ENCODE measurements at regions not wholly inside any gene's neighbourhood (a gene's known extent, or its start where the extent isn't known, plus 50 kb on each side); places are given as distances from the start of the nearest gene placed in this dataset.
"Not testable (repeated sequence)": the region's sequence is repeated elsewhere in the genome, so short reads cannot be mapped to it uniquely, and the experiment has no call there.

DNA sequence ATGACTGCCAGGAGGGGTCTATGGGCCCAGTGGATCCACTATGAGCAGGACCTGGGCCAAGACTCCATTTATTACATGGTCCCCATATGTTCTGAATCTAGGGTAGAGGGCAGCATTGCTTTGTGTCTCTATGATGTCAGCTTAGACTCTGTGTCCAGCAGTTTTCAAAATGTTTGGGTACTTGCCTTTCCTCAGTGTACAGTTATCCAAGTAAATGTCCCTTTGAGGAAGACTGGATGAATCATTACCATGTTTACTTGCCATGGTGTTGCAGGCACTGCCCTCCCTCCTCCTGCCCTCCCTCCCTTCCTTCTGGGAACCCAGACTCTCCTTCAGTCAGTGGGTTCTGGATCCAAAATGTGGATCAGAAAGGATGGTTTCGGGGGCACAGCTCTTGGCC is 108.6 kb downstream of the NRN1 start:
- DNase-seq (ENCODE audit: low read depth), result no peak

DNA sequence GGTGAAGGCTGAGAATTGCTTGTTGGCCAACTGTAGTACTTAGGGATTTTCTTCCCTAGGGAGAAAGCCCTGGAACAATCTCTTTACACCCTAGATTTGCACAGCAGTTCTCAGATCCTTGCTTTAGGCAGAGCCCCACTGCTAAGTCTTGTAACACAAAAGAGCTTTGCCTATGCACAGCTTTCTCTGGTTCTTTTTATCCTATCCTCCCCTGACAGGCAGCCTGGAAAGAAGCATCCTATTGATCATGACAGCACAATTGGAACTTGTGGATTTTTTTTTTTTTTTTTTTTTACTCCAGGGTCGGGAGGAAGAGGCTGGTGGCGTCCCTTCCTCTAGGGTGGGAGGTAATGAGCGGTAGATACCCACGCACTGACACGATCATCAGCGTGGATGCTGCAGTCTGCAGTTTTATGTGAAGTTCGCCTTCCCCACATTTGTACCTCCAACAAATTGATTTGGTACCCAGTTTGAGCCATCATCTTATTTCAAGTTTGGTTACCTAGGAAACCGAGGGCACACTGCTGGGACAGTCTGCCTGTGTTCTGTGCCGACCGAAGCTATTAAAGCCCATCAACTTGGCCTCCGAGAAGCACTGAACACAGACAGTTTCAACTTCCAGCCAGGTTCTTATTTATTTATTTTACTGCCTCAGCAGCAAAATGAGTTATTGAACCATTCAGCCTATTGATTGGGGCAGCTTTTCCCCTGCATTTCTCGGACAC is 110.1 kb downstream of the NRN1 start:
- no peak for DNase-seq (ENCODE audit: low read depth)

DNA sequence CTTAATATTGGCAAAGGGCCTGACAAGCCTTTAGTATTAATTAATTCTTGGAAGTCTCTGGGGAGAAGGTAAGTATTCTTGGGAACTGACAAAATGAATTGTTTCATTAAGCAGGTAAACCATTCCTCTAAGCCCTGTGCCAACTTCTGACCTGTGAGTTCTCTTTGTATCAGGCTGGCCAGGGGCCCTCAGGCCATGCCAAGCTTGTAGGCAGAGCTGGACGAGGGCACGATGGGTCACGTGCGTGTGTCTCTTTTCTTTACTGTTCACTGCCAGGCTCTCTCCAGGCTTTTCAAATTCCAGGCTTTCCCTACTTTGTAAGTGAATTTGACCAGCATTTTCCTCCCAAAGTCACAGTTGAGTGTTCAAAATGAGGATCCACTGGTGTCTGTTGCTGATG is 112.4 kb downstream of the NRN1 start:
- DNase-seq (ENCODE audit: low read depth), result no peak

DNA sequence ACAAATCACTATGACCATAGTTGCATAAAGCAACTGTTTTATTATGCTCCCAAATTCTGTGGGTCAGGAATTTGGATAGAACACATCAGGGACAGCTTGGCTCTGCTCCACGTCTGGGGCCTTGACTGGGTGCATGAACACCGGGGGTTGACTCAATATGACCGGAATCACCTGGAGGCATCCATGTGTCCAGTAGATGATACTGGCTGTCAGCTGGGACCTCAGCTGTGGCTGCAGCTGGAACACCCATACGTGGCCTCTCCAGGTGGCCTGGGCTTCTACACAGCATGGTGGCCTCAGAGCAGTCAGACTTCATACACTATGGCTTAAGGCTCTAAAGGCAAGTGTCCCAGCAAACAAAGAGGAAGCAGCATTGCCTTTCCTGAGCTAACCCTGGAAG is 113.4 kb downstream of the NRN1 start:
- no peak for DNase-seq (ENCODE audit: low read depth)

DNA sequence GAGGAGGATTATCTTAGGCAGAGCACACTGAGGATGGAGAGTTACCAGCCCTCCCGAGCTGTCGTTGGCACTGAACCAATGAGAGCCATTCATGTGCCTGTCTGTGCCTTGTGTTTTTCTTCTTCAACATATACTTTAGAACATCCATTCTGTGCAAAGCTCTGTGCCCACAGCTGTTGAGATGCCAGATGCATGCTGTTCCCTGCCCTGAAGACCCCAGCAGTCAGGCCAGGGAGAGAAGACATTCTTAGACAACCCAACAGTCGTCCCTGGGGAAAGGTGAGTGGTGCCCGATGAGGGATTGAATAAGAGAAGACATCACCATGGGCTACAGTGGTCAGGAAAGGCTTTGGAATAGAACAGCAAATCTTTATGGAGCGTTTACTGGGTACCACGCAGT is 114.1 kb downstream of the NRN1 start:
- no peak for DNase-seq (ENCODE audit: low read depth)

DNA sequence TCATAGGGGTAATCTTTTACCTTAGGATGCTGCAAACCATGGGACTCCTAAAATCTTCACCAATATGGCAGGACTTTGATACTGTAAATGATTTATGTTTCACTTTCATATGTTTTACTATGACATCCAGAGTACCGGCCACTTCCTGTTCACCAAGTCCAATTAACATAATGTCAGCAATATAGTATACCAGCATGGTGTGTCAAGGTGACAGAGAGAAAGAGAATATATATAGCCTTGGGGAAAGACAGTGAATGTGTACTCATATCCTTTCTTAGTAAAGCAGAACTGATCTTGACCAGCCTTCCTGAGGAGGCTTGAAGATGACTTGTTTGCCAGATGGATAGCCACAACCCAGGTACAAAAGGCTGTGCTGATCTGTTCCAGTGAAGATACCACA is 127.9 kb downstream of the NRN1 start:
- DNase-seq (ENCODE audit: low read depth), result no peak

DNA sequence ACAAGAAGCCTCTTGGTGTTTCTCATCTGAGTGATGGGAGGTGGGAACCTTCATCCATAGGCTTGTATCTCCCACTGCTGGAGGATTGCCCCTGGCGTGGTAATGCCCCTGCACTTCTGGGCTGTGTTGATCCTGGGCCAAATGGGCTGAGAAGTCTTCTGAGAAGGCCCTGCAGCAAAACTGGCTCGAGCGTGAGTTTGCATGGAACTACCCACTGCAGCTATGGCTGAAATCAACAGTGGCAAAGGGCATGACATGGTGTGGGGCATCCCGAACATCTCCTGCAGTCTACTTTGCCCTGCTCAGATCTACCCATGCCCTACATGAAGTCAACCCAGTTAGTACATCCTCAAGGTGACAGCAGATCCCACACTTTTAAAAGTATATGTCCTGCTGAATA is 130.6 kb downstream of the NRN1 start:
- no peak for DNase-seq (ENCODE audit: low read depth)

DNA sequence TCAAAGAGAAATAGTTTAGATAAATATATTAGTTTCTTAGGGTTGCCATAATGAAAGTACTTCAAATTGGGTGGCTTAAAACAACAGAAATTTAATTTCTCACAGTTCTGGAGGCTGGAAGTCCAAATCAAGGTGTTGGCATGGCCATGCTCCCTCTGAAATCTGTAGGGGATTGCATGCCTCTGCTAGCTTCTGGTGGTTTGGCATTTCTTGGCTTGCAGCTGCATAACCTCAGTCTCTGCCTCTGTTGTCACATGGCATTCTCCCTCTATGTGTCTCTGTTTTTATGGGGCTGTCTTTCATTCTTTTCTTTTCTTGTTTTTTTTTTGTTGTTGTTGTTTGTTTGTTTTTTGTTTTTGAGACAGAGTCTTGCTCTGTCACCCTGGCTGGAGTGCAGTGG is 132.7 kb downstream of the NRN1 start:
- DNase-seq (ENCODE audit: low read depth), result not testable (repeated sequence)

DNA sequence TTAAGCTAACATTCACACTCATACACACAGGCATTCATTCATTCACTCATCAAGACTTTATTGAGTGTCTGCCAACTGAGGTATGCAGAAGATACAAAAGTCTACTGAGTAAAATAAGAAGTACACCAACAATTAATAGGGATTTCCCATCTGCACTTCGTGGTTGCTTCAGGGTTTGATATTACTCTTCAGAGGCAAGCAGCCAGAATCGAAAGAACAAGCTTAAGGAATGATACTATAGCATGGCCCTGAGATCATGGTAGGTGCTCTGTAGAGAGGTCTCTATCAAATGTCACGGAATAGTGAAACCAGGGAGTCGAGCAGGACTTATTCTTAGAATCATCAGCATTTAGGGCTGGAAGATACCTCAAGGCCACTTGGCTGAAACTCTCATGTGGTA is 135.4 kb downstream of the NRN1 start:
- no peak for DNase-seq (ENCODE audit: low read depth)

DNA sequence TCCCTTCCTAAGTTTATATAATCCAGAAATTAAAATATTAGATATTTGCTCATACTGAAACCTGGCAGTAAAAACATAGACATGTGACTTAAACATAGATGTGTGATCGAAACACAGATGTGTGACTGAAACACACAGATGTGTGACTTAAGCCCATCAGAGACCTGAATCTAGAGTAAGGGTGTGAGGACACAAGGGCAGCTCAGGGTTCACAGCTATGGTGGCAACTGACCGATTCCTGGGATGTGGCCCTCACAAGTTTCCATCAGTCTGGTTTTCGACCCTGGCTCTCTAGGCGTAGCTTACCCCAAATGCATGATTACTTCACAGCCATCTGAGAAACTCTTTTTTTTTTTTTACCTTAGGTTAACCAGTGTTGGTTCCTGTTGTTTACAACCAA is 137.0 kb downstream of the NRN1 start:
- DNase-seq (ENCODE audit: low read depth), result no peak

DNA sequence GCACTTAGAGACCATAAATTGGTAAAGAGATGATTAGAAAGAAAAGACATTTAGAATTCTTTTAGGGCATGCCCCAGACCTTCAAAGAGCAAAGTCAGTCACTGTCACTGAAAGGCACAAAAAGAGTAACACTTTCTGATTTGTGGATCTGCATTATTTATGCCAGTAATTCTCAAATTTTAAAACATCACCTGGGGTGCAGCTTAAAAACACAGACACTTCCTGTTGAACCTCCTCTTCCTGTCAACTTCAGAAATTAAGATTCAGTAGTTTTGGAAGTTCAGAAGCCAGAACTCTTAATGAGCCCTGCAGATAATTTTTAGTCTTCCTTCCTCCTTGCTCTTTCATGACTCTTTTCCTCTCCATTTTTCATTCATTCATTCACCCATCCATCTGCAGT is 137.5 kb downstream of the NRN1 start:
- no peak for DNase-seq (ENCODE audit: low read depth)

DNA sequence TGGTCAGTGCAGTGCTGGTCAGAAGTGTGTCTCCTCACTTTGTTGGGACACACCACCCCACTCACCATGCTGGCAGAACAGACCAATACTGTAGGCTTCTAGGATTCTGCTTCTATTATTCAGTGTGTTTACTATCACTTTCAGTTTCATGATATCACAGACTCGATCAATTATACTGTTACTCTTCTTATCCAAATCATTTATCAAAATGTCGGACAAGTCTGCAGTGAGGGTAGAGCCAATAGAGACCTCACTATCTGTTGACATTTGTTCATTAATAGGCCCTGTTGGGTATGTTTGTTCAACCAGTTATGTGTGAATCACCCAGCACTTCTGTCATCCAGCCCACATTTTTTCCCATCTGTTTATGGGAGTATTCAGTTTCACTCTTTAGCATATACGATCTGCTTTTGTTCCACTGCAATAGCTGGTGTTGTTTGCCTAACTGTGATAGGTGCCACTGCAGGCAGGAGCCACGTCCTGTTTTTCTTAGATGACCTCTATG is 140.1 kb downstream of the NRN1 start:
- no peak for DNase-seq (ENCODE audit: low read depth)

DNA sequence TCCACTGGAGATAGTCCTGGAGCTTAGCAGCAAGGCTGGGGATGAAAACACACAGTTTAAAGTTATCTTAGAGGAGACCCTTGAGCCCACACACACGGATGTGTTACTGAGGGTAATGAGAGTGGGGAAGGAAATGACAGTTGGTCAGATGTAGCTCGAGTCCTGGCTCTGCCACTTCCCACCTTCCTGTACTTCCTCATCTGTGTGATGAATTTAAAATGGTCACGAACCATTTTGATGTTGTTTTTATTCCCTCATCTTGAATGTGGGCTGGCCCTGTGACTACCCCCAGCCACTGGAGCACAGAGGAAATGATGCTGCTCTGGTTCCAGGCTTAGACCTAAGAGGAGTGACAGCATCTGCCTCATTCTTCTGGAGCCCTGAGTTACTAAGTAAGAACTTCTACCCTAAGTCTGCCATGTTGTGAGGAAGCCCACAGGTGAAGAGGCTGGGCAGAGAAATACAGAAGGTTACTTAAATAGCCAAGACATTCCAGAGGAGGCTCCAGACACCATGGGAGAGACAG is 141.2 kb downstream of the NRN1 start:
- no peak for DNase-seq (ENCODE audit: low read depth)

DNA sequence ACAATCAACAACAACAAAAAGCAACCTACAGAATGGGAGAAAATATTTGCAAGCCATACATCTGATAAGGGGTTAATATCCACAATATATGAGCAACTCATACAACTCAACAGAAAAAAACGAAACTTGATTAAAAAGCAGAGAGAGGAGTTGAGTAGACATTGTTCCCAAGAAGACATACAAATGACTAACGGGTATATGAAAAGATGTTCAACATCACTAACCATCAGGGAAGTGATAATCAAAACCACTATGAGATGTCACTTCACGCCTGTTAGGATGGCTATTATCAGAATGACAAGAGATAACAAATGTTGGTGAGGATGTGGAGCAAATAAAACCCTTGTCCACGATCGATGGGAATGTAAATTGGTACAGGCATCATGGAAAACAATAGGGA is 145.9 kb downstream of the NRN1 start:
- no peak for DNase-seq (ENCODE audit: low read depth)

DNA sequence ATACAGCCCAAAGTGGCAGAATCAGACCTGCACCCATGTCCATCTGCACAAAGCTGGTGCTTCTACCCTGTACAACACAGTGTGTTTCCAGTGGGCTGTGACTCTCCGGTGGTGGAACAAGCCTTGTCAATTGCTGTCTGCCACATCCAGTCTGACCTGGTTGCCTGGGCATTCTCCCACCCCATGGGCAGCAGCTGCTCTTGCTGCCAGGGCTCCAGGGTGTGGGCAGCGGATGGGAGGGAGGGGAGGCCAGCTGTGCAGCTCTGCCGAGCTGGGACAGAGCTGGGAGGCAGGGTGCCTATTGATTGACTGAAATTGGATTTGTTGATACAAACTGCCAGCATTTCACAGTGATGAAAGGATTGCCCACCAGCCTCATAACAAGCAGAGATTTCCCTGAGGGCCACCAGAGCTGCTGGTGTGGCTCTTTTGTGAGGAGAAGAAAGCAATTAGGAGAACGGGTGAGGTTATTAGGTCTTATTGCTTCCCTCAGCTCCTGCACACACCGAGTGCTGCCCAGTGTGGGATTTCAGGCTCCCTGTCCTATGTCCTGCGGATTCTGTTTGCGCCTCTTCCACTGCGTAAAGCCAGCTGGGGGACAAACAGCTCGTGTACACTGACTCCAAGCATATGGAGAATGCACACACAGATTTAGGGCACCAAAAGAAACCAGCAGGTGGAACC is 150.8 kb downstream of the NRN1 start:
- DNase-seq (ENCODE audit: low read depth), result no peak

DNA sequence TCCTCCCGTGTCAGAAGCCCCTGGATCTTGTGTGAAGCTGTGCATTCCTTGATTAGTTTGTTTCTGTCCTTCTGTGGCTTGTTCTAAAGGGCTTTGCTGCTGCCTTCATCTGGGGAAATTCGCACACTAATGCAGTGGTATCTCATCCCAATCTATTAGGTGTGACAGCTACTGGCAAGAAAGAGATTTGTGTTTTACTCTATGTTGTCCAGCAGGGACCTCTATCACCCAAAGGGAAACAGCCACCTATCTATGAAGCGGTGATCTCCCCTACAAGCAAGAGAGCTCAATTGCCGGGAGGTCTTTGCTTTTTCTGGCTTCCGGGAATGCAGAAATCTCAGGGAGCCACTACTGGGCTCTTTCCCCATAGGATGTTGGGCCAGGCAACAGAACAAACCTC is 151.8 kb downstream of the NRN1 start:
- no peak for DNase-seq (ENCODE audit: low read depth)

DNA sequence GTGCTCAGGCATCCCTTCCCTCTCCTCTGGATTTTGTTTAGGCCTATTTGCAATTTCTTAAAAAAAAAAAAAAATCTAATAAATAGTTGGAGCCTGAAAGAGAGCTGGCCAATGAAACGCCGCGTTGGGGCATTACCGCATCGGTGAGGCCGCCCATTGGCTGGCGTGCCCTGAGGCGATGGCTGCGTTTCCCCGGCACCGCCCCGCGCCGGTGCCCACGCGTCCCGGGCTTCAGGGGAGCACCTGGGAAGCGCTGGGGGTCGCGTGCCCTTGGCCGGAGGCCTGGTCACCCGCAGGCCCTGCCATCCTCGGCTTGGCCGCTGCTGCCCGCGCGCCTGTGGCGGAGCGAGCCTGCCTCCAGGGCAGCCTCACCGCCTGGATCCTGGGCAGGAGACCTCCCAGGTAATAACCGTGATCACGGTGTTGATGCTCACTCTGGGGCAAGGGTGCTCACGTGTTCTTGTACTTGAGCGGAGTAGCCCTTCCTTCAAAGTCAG is 155.4 kb downstream of the NRN1 start:
- DNase-seq (ENCODE audit: low read depth), result no peak

DNA sequence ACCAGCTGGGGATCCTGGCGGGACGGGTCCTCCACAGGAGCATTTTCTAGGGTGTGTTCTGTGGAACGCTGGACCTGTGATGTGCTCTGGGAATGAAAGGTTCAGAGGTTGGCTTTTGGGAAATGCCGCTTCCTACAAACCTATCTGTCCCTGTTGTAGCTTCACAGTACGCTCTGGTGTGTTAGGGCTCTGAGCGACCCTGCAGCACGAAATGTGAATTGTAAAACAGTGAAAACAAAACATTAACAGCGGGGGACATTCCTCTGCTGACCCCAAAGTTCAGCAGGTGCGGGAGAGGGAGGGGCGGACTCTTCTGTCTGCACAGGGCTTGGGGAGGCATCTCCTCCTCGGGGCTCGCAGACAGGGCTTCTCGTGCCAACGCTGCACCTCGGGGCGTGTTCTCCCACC is 155.9 kb downstream of the NRN1 start:
- DNase-seq (ENCODE audit: low read depth), result no peak

DNA sequence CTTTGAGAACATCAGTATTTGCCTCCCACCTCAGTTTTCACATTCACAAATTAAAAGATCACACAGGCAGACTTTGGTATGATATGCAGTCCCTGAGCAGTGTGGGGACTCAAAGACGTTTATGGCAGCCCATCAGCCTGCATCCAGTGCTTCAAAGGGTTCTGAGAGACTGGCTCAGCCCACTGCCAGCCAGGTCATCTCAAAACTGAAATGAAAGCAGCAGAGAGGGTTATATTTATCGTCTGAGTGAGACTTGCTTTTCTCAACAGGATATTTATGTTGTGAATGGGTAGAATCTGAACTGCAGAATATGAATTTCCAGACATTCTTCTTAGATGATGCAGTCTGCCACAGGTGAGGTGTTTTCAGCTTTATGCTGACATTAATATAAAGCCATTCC is 159.8 kb downstream of the NRN1 start:
- DNase-seq (ENCODE audit: low read depth), result no peak

DNA sequence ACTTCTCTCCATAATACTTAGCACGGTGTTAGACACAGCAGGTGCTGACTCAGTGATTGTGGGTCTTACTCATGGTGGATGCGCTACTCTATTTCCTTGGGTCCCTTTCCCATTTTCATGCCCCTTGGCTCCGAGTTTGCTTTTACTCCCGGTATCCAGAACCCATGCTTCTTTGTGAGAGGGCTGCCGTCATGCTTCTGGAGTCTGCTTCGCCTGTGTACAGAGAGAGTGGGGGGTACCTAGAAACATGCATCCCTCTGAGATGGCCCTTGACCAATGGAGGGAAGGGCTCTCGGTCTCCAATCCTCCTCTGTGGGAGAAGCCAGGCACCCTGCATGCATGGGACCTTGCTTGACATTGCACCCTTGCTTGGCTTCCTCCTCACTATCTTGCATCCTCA is 160.4 kb downstream of the NRN1 start:
- DNase-seq (ENCODE audit: low read depth), result no peak

DNA sequence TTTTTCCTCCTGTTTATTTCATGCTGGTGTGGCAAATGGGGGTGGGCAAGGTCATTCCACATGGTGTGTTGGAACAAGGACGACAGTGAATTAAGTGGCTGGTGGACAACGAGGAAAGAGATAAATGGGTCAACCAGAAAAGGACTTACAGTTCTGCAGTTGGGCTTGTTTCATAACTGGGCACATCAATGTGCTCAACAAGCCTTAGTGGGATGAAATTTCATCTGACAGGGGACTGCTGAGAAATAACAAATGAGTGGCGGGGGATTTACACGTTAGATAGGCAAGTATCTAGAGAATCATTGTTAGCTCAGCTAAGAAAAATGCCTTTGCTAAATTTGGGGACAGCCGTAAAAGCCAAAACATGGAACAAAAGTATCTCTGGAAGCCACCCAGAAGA is 163.6 kb downstream of the NRN1 start:
- no peak for DNase-seq (ENCODE audit: low read depth)

DNA sequence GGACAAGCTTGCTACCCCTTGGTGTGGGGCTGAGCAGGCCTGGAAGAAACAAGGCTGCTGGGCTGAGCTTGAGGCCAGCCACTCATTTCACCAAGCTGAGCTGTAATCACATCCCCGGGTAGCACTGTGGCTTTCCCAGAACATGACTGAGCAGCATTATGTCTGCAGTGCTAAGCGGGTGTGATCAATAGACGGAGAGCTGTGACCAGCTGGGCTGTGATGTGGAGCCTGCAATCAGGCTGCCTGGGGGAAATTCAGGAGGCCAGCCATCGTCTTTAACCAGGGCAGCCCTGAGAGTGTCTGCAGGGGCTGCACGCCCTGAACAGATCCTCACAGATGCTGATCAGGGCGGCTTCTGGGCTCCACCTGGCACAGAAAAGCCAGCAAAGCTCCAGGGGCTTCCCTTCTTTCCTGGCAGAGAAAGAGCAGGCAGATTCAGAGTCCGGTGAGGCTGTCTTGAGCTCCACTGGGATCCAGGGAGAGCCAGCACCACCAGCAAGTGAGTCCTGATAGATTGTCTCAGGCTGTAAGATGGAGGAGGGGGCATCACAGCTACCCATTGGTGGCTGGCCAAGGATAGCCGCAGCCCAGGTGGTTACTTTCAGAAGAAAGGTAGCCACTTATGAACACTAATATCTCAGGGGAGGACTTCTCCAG is 165.9 kb downstream of the NRN1 start:
- no peak for DNase-seq (ENCODE audit: low read depth)

Data from forelimb muscle (tissue), 1 donor.